Activated T-cell treated with anti-CD3 and anti-CD28 coated beads, Interleukin-2, amount 50 U/mL, for 24 hours (primary cell): ENCODE measurements at regions not wholly inside any gene's neighbourhood (a gene's known extent, or its start where the extent isn't known, plus 50 kb on each side); places are given as distances from the start of the nearest gene placed in this dataset.
A peak's percentile ranks its signal among the peaks of the same experiment; 100 is the strongest.

ENCODE experiments used
- DNase-seq: peaks from one replicate; pipeline ENCODE4 v3.0.0-alpha.2; 2020
- H3K27ac Mint-ChIP-seq: 2 replicates; pipeline ENCODE4 v1.8.0; 2020; ENCODE audit warnings: mild to moderate bottlenecking, mixed read lengths
- H3K27me3 Mint-ChIP-seq: 2 replicates; pipeline ENCODE4 v1.8.0; 2020; ENCODE audit warnings: mixed read lengths
- H3K36me3 Mint-ChIP-seq: 2 replicates; pipeline ENCODE4 v1.8.0; 2020; ENCODE audit warnings: low read depth, mixed read lengths
- H3K4me1 Mint-ChIP-seq: 2 replicates; pipeline ENCODE4 v1.8.0; 2020; ENCODE audit warnings: low read depth, mixed read lengths
- H3K4me3 Mint-ChIP-seq: 2 replicates; pipeline ENCODE4 v1.8.0; 2020; ENCODE audit warnings: mild to moderate bottlenecking, moderate library complexity, mixed read lengths
- H3K9me3 Mint-ChIP-seq: 2 replicates; pipeline ENCODE4 v1.8.0; 2020; ENCODE audit warnings: mixed read lengths

GRCh38 chr9:86456416-86456815 is 102.2 kb upstream of the TUT7 start:
- no peak for DNase-seq
- no peak overlapping the region for H3K27ac Mint-ChIP-seq
- H3K4me3 Mint-ChIP-seq = no peak overlapping the region
- H3K27me3 Mint-ChIP-seq = no peaks in the 10 kb centered on the region
- no peaks in the 10 kb centered on the region for H3K9me3 Mint-ChIP-seq
- no peaks in the 10 kb centered on the region for H3K36me3 Mint-ChIP-seq
- H3K4me1 Mint-ChIP-seq = no peaks in the 10 kb centered on the region

GRCh38 chr9:86454701-86455615 is 100.7 kb upstream of the TUT7 start:
- DNase-seq = no peak
- H3K9me3 Mint-ChIP-seq = no peaks in the 10 kb centered on the region
- H3K4me1 Mint-ChIP-seq = no peaks in the 10 kb centered on the region
- H3K27me3 Mint-ChIP-seq = no peaks in the 10 kb centered on the region
- H3K27ac Mint-ChIP-seq = no peak overlapping the region
- H3K4me3 Mint-ChIP-seq = no peak overlapping the region
- H3K36me3 Mint-ChIP-seq = no peaks in the 10 kb centered on the region

DNA sequence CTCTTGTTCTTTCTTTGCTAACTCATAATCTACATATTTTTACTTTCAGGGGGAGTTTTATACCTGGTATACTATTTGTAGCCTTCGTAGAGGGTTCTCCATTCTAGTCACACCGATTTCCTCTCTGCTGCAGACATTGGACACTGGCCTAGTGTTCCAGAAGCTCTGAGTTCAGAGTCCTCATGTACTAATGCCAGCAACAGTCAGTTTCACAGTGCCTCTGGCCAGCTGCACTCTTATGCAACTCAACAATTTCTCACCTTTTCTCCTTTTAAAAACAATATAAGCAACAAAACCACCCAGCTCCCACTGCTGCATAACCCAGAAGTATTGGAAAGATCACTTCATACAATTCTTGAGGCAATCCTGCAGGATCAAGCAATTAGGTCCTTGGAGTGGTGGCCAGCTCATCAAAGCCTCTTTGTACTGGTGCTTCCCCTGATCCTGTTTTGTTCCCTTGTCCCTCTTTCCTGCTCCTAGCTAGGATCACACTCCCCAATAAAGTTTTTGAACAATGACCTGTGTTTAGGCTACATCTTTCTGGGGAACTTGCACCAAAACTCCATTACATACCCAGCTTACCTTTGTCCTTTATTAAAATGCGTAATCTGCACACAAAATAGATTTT is 98.1 kb upstream of the TUT7 start:
- H3K36me3 Mint-ChIP-seq = no peaks in the 10 kb centered on the region
- H3K4me1 Mint-ChIP-seq = no peaks in the 10 kb centered on the region
- no peak for DNase-seq
- no peak overlapping the region for H3K27ac Mint-ChIP-seq
- H3K27me3 Mint-ChIP-seq = peaks cover 7% of the 10 kb centered on the region
- no peak overlapping the region for H3K4me3 Mint-ChIP-seq
- H3K9me3 Mint-ChIP-seq = no peaks in the 10 kb centered on the region

GRCh38 chr9:86449246-86449645 is 95.0 kb upstream of the TUT7 start:
- DNase-seq = no peak
- H3K27ac Mint-ChIP-seq = no peak overlapping the region

DNA sequence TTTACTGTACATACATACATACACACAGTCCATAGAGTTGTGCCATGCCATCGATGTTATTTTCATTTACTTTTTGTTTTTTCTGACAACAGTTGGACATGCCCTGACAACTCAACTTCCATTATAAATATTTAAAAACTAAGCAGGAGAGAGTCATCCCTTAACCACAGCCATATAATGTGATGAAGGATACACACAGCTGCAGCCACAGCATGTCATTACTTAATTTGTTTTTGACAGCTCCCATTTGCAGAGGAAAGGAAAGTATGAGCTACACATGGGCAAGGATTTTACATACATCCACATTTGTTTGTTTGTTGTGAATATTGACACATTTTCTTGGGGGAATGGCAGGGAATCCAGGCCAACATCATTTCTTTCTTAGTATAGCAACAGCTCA is 91.5 kb upstream of the TUT7 start:
- Mint-ChIP-seq H3K9me3 (no peaks in the 10 kb centered on the region), H3K27me3 (peaks cover 26% of the 10 kb centered on the region), H3K4me1 (no peaks in the 10 kb centered on the region)

More at GRCh38 chr9:86449246-86449645, 95.0 kb upstream of the TUT7 start:
- Mint-ChIP-seq H3K36me3 (no peaks in the 10 kb centered on the region), H3K4me1 (no peaks in the 10 kb centered on the region), H3K4me3 (no peak overlapping the region), H3K27me3 (peaks cover 25% of the 10 kb centered on the region), H3K9me3 (no peaks in the 10 kb centered on the region)

GRCh38 chr9:86443992-86444391 is 89.8 kb upstream of the TUT7 start:
- Mint-ChIP-seq H3K4me1 (no peaks in the 10 kb centered on the region), H3K9me3 (no peaks in the 10 kb centered on the region), H3K27me3 (peaks cover 30% of the 10 kb centered on the region), H3K27ac (no peak overlapping the region), H3K4me3 (no peak overlapping the region), H3K36me3 (no peaks in the 10 kb centered on the region)
- DNase-seq = no peak

More for the DNA sequence above, 91.5 kb upstream of the TUT7 start:
- Mint-ChIP-seq H3K36me3 (no peaks in the 10 kb centered on the region), H3K27ac (no peak overlapping the region), H3K4me3 (no peak overlapping the region)
- no peak for DNase-seq

- Mint-ChIP-seq H3K27ac (no peak overlapping the region), H3K4me1 (no peaks in the 10 kb centered on the region), H3K9me3 (peaks cover 10% of the 10 kb centered on the region), H3K36me3 (no peaks in the 10 kb centered on the region), H3K4me3 (no peak overlapping the region), H3K27me3 (peaks cover 46% of the 10 kb centered on the region)
- DNase-seq = no peak
Observed at GRCh38 chr9:86434039-86434726, 80.0 kb upstream of the TUT7 start.

DNA sequence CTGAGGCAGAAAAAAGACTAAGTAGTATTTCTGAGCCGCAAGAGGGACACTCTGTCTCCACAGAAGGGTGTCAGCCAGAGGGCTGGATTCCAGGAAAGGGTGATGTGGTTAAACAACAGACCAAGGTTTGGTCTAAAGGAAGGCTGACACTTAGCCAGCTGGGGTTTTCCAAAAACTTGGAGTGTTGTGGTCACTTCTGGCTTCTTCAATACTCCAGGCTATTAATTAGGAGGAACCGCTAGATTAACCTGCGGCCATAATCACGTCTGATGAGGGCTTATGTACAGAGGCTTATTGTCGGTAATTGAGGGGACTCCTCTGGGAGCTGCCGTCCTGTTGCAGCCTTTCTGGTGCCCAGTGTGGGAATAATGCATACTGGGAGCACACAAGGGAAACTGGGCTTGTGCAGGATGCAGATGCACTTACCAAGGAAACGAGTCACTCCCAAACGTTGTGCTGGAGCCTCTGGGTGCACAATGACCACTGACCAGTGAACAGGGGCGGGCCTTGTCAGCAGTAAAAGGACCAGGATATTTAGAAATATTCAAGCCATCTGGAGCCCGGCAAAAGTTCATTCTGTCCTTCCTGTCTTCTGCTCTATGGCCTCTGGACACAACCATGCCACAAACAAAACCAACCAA is 70.2 kb upstream of the TUT7 start:
- no peaks in the 10 kb centered on the region for H3K36me3 Mint-ChIP-seq
- no peak overlapping the region for H3K4me3 Mint-ChIP-seq
- no peaks in the 10 kb centered on the region for H3K9me3 Mint-ChIP-seq
- no peak overlapping the region for H3K27ac Mint-ChIP-seq
- DNase-seq = no peak
- peaks cover 13% of the 10 kb centered on the region for H3K27me3 Mint-ChIP-seq
- H3K4me1 Mint-ChIP-seq = no peaks in the 10 kb centered on the region

DNA sequence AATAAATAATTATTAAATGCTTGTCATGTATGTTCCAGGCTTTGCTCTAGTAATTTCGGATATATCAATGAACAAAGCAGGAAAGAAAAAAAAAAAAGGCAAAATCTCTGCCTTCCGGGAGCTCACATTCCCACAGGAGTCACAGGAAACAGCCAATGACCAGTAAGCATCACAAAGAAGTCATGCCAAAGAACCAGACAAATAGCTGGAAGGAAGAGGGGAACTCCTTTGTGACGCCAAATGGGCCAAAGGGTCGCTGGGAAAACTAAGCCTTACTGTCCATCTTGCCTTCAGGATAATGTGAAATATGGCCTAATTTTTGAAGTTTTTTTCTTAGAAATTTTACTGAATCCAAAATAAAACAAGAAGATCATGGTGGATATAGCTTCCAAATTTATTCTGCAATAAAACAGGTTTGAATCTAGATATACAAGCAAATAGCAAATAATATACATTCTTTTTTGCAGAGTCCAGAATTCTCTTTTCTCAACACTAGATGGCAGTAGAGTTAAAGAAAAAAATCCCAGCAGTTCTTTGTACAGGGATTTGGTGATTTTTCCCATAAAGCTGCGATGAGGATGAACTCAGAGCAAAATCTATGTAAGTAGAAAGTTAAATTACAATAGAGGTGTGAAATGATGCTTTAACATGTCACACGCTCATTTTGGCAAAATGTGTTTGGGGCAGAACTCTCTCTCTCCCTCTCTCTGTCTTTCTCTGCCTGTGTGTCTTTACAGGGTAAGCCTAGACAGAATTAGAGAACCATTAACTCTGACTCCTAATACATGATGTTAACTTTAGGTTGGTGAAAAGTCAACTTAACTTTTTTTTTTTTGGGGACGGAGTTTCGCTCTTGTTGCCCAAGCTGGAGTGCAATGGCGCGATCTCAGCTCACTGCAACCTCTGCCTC is 60.0 kb upstream of the TUT7 start:
- H3K36me3 Mint-ChIP-seq = no peaks in the 10 kb centered on the region
- H3K4me1 Mint-ChIP-seq = peaks cover 2% of the 10 kb centered on the region
- peaks cover 14% of the 10 kb centered on the region for H3K27me3 Mint-ChIP-seq
- no peaks in the 10 kb centered on the region for H3K9me3 Mint-ChIP-seq
- DNase-seq = no peak
- H3K27ac Mint-ChIP-seq = no peak overlapping the region
- H3K4me3 Mint-ChIP-seq = no peak overlapping the region

- Mint-ChIP-seq H3K36me3 (no peaks in the 10 kb centered on the region), H3K4me3 (no peak overlapping the region), H3K9me3 (no peaks in the 10 kb centered on the region), H3K27me3 (peaks cover 29% of the 10 kb centered on the region), H3K4me1 (peaks cover 36% of the 10 kb centered on the region), H3K27ac (no peak overlapping the region)
- no peak for DNase-seq
Observed at GRCh38 chr9:86410281-86410680, 56.1 kb upstream of the TUT7 start.

GRCh38 chr9:86408121-86408520 is 53.9 kb upstream of the TUT7 start:
- Mint-ChIP-seq H3K4me3 (no peak overlapping the region), H3K4me1 (peaks cover 39% of the 10 kb centered on the region), H3K36me3 (no peaks in the 10 kb centered on the region), H3K27ac (no peak overlapping the region), H3K27me3 (peaks cover 35% of the 10 kb centered on the region), H3K9me3 (no peaks in the 10 kb centered on the region)
- no peak for DNase-seq

- H3K36me3 Mint-ChIP-seq = no peaks in the 10 kb centered on the region
- no peak overlapping the region for H3K27ac Mint-ChIP-seq
- H3K27me3 Mint-ChIP-seq = peaks cover 35% of the 10 kb centered on the region
- H3K4me1 Mint-ChIP-seq = peaks cover 39% of the 10 kb centered on the region
- no peaks in the 10 kb centered on the region for H3K9me3 Mint-ChIP-seq
- DNase-seq = no peak
- H3K4me3 Mint-ChIP-seq = no peak overlapping the region
Observed at GRCh38 chr9:86407022-86407421, 52.8 kb upstream of the TUT7 start.

GRCh38 chr9:86406366-86406765 is 52.2 kb upstream of the TUT7 start:
- Mint-ChIP-seq H3K36me3 (no peaks in the 10 kb centered on the region), H3K9me3 (no peaks in the 10 kb centered on the region), H3K4me1 (peaks cover 39% of the 10 kb centered on the region), H3K4me3 (peak overlapping the region; percentile 41), H3K27me3 (peaks cover 34% of the 10 kb centered on the region), H3K27ac (peak overlapping the region; percentile 61)
- no peak for DNase-seq

GRCh38 chr9:86405926-86406325 is 51.7 kb upstream of the TUT7 start:
- Mint-ChIP-seq H3K9me3 (no peaks in the 10 kb centered on the region), H3K4me3 (peak overlapping the region; percentile 41), H3K36me3 (no peaks in the 10 kb centered on the region), H3K27ac (peak overlapping the region; percentile 61), H3K4me1 (peaks cover 39% of the 10 kb centered on the region), H3K27me3 (peaks cover 38% of the 10 kb centered on the region)
- no peak for DNase-seq
